ENCODE measurements at regions not wholly inside any gene's neighbourhood (a gene's known extent, or its start where the extent isn't known, plus 50 kb on each side); places are given as distances from the start of the nearest gene placed in this dataset.
"Not testable (repeated sequence)": the region's sequence is repeated elsewhere in the genome, so short reads cannot be mapped to it uniquely, and the experiment has no call there.

DNA sequence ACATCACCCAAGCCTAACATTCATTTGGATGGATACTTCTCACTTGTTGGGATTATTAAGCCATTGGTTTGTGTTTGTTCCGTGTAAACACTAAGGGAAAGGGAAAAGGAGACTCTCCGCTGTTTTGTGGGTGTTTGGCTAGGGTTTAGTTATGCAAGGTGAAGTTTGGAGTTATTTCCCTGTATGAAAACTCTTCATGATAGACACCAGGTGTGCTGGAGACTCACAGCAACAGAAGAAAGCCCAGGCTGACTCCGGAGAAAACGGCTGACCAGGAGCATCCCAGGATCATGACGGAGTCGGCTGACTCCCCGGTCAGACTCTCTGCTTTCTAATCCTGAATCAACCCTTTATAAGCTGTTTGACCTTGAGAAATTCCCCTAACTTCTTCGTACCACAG lies 94.1 kb upstream of the KLF6 start:
- no peak for FAIRE-seq
- DNase-seq (ENCODE audit: extremely low spot score, insufficient read length, low read depth): no peak

DNA sequence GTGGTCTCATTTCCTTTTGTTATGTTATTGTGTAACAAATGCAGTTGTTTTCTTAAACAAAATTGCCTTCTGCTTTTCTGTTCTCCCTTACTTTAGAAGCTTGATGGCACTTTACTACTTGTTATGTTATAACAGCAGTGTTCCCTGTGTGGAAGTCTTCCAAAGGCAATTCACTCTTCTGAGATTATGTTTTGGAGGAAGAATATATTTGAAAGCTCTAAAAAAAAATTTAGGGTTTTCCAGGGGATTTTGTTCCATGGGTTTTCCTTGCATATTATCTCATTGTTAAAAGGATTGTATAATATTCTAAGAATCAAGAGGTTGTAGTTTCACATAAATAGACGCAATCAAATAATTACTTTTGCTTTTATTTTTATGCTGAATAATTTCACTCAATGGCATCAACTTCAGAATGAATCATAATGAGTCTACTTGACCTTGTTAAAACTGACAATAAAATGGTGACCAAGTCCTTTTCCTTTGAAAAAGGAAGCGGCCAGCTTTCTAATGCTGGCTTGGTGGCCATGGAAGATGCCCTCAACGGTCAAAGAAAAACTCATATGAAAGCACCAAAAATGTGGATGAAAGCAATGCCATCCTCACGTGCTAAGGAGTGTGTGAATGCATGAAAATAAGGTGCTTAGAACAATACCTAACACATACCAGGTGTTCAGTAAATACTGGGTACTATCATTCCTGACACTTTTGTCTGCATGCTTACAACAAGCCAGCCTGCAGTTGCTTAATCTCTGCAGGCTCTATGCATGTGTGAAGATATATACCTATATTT lies 92.4 kb upstream of the KLF6 start:
- DNase-seq (ENCODE audit: extremely low spot score, insufficient read length, low read depth) (no peak), FAIRE-seq (peak; percentile 47)

DNA sequence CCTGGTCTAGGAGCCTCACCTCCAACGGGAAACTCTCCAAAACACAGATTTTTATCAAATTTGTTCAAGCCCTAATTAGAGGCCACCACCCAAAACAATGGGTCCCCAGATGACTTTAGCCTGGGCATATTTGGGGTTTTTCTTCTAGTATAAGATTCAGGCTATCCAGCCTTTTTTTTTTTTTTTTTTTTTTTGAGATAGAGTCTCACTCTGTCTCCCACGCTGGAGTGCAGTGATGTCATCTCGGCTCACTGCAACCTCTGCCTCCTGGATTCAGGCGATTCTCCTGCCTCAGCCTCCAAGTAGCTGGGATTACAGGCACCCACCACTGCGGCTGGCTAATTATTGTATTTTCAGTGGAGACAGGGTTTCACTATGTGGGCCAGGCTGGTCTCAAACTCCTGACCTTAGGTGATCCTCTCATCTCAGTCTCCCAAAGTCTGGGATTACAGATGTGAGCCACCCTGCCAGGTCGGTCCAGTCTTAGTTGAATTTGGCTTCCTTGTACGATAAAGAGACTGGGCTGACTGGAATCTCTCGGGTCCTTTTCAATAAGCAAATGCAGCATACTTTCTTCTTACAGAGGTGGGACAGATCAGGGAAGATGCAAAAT lies 91.4 kb upstream of the KLF6 start:
- no peak for FAIRE-seq
- DNase-seq (ENCODE audit: extremely low spot score, insufficient read length, low read depth): no peak

DNA sequence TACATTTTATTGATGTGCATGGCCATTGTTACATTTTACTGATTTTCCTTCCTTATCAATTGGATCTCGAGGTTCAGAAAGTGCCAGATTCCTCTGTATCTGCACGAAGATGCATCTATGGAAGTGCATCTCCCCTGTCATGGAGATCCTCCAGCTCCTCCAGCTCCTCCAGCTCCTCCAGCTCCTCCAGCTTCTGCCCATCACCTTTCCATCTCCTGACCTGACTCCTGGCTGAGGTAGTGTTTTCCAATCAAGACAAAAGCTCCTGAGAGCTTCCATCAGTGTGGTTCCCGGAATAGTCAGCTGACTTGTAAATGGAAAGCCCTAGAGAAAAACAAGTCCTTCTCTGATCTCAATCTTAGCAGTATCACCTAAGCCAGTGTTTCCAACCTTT lies 90.8 kb upstream of the KLF6 start:
- FAIRE-seq (peak; percentile 44), DNase-seq (ENCODE audit: extremely low spot score, insufficient read length, low read depth) (no peak)

DNA sequence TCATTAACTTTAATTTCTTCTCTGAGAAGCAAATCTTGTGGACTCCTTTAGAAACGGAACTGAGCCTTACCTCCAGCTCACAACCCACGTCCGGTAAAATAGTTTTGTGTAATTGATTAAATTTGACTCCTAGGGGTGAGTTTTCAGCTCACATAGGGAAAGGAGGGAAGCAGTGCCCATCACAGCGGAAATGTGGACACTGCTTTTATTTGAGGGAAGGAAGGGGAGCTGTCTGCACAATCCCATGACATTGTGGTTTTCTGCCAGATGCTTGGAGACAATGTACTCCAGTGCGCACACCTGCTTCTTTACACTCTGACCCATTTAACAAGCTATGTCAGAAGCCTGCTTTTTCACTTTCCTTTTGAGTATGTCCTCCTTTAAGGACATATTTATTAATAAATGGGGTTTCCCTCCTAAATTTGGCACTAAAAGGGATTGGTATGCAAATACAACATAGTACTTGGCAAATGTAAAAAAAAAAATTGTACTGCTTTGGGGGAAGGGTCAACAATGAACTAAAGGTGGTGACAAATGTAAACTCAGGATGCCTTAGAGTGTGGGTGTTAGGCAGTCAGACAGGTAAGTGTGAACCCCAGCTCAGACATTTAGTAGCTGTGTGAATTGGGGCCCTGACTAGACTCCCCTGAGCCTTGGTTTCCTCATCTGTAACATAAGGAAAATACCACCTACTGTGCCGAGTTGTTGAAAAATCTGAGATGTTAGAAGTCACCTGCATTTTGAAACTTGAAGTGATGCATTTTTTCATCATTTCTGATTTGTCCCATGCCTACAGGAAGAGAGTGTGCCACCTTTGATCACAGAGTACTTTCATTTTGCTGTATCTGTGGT lies 90.2 kb upstream of the KLF6 start:
- no peak for DNase-seq (ENCODE audit: extremely low spot score, insufficient read length, low read depth)
- FAIRE-seq: peak; percentile 90

DNA sequence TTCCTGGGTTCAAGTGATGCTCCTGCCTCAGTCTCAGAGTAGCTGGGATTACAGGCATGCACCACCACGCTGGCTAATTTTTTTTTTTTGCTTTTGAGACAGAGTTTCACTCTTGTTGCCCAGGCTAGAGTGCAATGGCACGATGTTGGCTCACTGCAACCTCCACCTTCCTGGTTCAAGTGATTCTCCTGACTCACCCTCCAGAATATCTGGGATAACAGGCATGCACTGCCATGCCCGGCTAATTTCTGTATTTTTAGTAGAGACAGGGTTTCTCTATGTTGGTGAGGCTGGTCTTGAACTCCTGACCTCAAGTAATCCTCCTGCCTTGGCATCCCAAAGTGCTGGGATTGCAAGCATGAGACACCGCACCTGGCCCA lies 89.6 kb upstream of the KLF6 start:
- FAIRE-seq: not testable (repeated sequence)

DNA sequence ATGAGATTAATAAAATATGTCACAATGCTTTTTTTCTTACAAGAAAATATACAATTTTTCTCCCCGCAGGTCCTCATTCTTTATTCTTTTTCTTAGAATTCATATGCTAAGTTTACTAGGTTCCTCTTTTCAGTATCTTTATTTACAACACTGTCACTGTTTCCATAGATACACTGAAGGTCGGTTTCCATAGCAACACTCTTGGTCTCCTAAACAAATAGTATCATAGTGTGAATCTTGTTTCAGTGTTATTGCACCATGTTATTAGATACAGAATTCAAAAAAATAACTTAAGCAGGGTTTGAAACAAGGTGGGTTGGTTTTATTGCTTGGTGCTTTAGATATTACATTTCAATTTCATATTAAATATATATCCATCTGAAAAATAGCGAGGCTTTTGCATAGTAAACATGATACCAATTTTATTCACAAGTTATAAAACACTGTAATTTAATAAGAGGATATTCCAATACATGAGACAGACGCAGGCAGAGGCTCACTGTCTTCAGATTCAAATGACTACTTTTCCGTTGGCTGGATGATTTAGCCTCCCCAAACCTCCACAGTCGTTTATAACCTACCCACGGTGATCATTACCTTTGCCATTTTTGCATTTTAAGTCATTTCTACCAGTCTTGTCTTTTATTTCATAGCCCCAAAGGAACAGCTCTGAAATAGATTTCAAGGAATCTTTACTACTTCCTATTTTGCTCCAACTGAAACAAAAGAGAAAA lies 88.9 kb upstream of the KLF6 start:
- FAIRE-seq (peak; percentile 83), DNase-seq (ENCODE audit: extremely low spot score, insufficient read length, low read depth) (peak; percentile 45)

More for the DNA sequence above, 89.6 kb upstream of the KLF6 start:
- not testable (repeated sequence) for DNase-seq (ENCODE audit: extremely low spot score, insufficient read length, low read depth)

DNA sequence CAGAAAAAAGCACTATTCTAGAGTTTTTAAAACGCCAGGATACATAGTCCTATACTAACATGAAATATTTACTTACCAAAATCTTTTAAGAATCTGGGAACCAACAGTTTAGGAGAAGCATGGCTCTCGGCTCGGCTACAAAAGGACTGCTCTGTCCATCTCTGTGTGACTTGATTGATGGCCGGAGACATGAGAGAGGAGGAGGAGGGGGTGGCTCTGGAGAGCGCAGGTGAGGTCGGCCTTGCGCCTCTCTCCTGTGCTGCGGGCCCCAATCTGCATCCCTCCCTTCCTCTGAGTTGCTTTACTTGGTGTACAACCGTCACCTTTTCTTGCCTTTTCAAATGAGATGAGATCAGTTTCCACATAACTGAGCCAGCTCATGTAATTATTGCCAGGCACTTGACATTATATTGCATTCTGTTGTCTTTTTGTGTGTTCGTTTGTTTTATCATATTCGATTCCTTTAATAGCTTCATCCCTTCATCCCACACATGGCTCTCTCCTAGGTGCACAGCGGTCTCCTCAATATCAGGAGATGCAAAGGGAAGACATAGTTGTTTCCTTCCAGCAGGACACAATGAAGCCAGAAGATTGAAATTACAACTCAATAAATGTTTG lies 87.8 kb upstream of the KLF6 start:
- FAIRE-seq (no peak), DNase-seq (ENCODE audit: extremely low spot score, insufficient read length, low read depth) (no peak)

DNA sequence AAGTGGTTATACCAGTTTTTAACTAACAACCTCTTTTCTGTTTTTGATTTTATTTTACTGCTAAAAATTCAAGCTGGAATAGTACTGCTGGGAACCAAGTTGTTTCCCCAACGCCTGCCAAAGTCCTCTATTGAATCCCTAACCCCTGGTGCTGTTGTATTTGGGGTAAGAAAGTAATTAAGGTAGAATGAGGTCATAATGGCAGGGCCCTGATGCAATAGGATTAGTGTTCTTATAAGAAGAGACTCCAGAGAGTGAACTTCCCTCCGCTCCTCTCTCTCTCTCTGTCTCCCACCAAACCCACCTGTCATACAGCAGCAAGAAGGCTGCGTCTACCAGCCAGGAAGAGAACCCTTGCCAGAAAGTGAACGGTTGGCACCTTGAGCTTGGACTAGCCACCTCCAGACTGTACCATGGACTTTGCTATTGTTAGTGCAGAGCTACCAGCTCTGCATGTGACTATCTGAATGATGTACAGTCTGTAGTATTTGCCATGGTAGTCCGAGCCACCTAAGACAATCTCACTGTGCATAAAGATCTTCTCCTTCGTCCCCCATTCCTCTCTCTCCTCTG lies 86.5 kb upstream of the KLF6 start:
- FAIRE-seq: no peak
- DNase-seq (ENCODE audit: extremely low spot score, insufficient read length, low read depth): no peak

DNA sequence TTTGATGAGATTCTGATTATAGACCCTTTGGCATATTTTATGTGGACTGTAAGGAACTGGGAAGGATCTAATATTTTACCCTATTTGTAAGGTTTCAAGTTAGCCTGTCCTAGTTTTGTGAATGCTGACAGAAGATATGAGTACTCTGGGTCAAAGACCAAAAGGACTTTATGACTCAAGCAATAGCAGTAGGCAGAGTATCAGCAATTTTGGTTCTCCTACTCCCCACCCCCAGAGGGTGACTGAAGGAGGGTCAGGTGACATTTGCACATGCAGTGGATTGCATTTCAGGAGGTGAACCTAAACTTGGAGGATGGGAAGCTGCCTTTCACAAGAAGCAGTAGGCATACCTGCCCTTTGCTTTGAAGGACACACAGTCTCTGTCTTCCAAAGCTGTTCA lies 84.0 kb upstream of the KLF6 start:
- FAIRE-seq (peak; percentile 41), DNase-seq (ENCODE audit: extremely low spot score, insufficient read length, low read depth) (no peak)

DNA sequence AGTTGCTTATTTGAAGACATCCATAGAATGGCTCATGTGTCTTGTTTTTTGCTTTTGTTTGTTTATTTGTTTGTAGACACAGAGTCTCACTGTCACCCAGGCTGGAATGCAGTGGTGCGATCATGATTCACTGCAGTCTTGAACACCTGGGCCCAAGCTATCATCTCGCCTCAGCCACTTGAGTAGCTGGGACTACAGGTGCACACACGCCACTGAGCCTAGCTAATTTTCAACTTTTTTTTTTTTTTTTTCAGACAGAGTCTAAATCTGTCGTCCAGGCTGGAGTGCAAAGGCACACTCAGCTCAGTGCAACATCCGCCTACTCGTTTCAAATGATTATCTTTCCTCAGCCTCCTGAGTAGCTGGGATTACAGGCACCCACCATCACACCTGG lies 83.3 kb upstream of the KLF6 start:
- DNase-seq (ENCODE audit: extremely low spot score, insufficient read length, low read depth) (no peak), FAIRE-seq (peak; percentile 76)

DNA sequence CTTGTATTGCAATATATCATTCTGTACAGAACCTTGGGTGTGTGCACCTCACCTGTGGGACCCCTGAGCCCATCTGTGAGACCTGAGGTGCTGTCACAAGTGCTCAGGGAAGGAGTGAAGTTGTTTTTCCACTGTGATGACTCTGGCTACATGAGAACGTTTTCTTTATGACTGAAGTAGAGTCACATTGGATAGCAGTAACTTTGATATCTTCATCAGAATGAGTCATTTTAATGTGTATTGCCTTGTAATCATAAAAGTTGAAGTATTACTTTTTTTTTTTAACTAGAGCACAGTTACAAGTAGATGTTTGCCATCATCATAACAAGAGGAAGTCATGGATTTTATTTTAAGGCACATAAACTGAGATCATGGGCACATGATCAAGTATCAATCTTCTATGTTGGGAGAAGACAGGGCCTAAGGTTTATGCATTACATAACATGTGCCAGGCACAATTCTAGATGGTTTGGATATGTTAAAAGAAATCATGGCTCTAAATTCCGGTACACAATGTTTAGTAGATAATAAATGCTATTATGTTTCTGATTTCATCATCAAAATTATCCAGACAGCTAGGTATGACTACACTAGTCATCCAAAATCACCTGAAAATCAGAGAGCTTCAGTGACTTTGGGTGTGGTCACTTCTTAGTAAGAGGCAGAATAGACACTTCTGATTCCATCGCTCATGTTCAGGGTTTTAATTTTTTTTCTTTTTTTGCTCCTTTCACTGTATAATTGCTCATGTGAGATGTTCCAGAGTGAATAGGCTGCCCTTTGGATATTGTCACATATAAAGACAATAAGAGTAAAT lies 82.7 kb upstream of the KLF6 start:
- DNase-seq (ENCODE audit: extremely low spot score, insufficient read length, low read depth) (no peak), FAIRE-seq (no peak)

DNA sequence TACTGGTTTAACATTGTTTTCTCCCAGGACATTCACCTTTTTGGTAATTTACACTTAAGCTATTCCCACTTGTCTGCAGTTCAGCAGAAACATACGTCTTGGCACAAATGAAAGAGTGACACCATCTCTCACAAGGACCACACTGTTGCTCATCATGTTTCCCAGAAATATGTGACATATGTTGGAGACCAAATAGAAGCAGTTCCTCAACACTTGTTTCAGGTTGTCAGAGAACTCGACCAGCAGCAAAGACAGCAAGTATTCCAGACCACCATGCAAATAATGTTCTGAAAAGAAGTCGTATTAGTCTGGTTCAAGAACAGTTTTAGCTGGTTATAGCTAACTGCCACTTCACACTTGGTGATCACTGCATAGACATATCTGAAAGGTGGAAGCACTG lies 81.3 kb upstream of the KLF6 start:
- peak; percentile 72 for FAIRE-seq

DNA sequence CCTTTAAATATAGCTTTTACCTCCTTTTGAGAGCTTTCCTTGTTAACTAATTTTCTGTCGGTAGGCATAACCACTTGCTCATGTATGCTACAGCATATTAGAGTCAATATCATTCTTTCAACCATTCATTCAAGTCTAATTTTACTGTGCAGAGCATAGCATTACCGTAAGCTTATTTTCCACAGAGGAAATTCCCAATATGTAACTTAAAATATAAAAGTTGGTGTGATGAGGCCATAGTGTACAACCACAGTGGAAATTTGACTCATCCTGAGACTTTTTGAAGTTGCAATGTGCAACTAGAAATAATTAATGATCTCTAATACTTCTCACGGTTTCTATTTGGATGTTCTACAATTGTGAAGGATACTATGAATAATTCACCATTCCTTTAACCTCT lies 80.6 kb upstream of the KLF6 start:
- DNase-seq (ENCODE audit: extremely low spot score, insufficient read length, low read depth) (no peak), FAIRE-seq (peak; percentile 59)

More for the DNA sequence above, 81.3 kb upstream of the KLF6 start:
- no peak for DNase-seq (ENCODE audit: extremely low spot score, insufficient read length, low read depth)

DNA sequence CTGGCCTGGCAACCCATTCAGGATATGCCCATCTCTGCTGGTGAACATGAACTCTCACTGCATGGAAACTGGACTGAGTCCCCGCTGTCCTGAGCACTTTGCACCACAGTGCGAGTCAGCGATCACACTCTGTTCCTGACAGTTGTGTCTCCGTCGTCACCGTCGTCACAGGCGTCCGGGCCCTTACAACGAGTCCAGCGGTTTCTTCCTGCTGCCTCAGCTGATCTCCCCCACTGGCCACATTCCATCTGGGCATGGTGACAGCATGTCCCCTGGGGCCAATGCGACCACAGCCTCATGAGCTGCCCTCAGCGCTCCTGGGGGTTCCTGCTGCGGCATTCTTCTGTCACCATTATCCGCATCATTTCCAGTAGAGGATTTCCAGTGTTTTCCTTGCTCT lies 76.8 kb upstream of the KLF6 start:
- FAIRE-seq (no peak), DNase-seq (ENCODE audit: extremely low spot score, insufficient read length, low read depth) (no peak)

DNA sequence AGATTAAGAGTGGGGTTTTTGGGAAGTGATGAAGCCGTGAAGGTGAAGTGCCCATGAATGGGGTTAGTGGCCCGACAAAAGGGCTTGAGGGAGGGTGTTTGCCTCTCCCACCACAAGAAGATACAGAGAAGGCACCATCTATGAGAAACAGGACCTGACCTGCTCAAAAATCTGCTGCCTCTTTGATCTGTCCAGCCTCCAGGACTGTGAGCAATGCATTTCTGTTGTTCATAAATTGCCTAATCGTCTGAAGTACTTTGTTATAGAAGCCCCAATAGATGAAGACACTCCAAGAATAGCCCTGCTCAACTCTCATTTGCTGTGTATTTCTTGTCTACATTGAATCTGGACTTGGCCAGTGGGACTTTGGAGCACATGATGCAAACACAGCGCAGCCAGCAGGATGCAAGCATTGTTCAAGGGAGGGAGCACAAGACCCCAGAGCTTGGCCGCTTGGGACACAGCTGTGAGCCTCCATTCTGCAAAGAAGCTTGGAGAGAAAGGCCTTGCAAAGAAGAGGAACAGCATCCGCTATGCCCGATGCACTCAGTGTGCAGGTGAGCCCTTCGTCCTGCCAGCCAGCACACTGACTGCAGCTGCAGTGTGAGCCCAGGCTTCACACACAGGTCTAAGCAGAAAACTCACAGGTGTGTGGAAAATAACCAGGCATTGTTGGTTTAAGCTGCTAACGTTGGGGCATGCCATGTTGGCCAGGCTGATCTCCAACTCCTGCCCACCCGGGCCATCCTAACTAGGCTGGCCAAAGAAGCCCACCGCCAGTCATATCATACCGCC lies 73.2 kb upstream of the KLF6 start:
- FAIRE-seq: no peak

DNA sequence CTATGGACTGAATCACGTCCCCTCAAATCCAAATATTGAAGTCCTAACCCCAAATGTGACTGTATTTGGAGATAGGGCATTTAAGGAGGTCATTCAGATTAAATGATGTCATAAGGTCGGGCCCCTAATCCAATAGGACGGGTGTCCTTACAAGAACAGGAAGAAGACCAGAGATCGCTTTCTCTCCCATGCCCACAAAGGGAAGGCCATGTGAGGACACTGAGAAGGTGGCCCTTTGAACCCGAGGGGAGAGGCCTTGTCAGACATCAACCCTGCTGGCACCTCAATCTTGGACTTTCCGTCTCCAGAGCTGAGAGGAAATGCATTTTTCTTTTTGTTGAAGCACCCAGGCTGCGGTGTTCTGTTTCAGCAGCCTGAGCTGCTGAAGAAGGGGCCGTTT lies 72.3 kb upstream of the KLF6 start:
- FAIRE-seq: no peak

More for the DNA sequence above, 73.2 kb upstream of the KLF6 start:
- no peak for DNase-seq (ENCODE audit: extremely low spot score, insufficient read length, low read depth)

DNA sequence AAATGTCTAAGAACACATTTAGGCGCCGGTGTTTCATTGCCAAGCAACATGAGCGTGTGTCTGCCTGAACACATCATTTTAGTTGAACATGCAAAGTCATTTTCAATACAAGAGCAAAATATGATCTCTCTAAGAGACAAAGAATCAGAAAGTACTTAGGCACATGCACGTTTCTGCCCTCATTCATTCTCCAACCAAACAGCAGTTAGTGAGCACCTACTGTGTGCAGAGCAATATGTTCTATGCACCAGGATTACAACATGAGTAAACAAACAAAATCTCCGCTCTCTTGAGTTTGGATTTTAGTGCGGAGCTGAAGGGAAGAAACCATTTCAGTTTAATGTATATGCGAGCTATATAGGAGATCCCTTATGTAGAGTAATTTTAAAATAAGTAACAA lies 71.6 kb upstream of the KLF6 start:
- no peak for DNase-seq (ENCODE audit: extremely low spot score, insufficient read length, low read depth)
- FAIRE-seq: no peak

More for the DNA sequence above, 72.3 kb upstream of the KLF6 start:
- DNase-seq (ENCODE audit: extremely low spot score, insufficient read length, low read depth): no peak

Data from GM18507 (cell line).